ENCODE measurements at regions not wholly inside any gene's neighbourhood (a gene's known extent, or its start where the extent isn't known, plus 50 kb on each side); places are given as distances from the start of the nearest gene placed in this dataset.
"Not testable (repeated sequence)": the region's sequence is repeated elsewhere in the genome, so short reads cannot be mapped to it uniquely, and the experiment has no call there.

GRCh38 chr15:58362262-58362922 lies 69.4 kb upstream of the LIPC start:
- Histone ChIP-seq H3K36me3 (no peaks in the 10 kb centered on the region), H3K4me1 (ENCODE audit: insufficient read depth) (no peaks in the 10 kb centered on the region), H3K27ac (no peak overlapping the region), H3K4me3 (no peak overlapping the region), H3K9me3 (no peaks in the 10 kb centered on the region), H3K27me3 (no peaks in the 10 kb centered on the region)
- 78 to 84% (median 79%) methylated on average over 6 of the region's 6 CpGs for WGBS, 3 donors
- no peak for DNase-seq
- intact Hi-C loops (cut with DNase I) = no loop called here
- TF ChIP-seq POLR2A (IDR thresholded peaks at IDR 0.05) (no peak), EP300 (IDR thresholded peaks at IDR 0.05) (no peak)
- TF ChIP-seq, protein P1, sequence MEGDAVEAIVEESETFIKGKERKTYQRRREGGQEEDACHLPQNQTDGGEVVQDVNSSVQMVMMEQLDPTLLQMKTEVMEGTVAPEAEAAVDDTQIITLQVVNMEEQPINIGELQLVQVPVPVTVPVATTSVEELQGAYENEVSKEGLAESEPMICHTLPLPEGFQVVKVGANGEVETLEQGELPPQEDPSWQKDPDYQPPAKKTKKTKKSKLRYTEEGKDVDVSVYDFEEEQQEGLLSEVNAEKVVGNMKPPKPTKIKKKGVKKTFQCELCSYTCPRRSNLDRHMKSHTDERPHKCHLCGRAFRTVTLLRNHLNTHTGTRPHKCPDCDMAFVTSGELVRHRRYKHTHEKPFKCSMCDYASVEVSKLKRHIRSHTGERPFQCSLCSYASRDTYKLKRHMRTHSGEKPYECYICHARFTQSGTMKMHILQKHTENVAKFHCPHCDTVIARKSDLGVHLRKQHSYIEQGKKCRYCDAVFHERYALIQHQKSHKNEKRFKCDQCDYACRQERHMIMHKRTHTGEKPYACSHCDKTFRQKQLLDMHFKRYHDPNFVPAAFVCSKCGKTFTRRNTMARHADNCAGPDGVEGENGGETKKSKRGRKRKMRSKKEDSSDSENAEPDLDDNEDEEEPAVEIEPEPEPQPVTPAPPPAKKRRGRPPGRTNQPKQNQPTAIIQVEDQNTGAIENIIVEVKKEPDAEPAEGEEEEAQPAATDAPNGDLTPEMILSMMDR (IDR thresholded peaks at IDR 0.05) = no peak

GRCh38 chr15:58363118-58363517 lies 68.7 kb upstream of the LIPC start:
- WGBS, 3 donors = 83 to 87% (median 85%) methylated on average over 8 of the region's 8 CpGs
- H3K4me3 ChIP-seq; DNase-seq; H3K4me1 ChIP-seq (ENCODE audit: insufficient read depth); H3K27me3 ChIP-seq; H3K36me3 ChIP-seq; H3K27ac ChIP-seq; H3K9me3 ChIP-seq; intact Hi-C loops (cut with DNase I): not testable (repeated sequence)

DNA sequence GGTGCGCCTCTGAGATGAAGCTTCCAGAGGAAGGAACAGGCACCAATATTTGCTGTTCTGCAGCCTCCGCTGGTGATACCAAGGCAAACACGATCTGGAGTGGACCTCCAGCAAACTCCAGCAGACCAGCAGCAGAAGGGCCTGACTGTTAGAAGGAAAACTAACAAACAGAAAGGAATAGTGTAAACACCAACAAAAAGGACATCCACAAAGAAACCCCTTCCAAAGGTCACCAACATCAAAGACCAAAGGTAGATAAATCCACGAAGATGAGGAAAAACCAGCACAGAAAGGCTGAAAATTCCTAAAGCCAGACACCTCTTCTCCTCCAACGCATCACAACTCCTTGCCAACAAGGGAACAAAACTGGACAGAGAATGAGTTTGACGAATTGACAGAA lies 68.1 kb upstream of the LIPC start:
- H3K9me3 ChIP-seq; intact Hi-C loops (cut with DNase I); DNase-seq; H3K27ac ChIP-seq; H3K4me1 ChIP-seq (ENCODE audit: insufficient read depth); H3K4me3 ChIP-seq; H3K36me3 ChIP-seq; H3K27me3 ChIP-seq: not testable (repeated sequence)
- WGBS, 3 donors = 89 to 95% (median 91%) methylated on average over 6 of the region's 6 CpGs

DNA sequence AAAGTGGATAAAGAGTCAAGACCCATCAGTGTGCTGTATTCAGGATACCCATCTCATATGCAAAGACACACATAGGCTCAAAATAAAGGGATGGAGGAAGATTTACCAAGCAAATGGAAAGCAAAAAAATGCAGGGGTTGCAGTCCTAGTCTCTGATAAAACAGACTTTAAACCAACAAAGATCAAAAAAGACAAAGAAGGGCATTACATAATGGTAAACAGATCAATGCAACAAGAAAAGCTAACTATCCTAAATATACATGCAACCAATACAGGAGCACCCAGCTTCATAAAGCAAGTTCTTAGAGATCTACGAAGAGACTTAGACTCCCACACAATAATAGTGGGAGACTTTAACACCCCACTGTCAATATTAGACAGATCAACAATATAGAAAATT lies 66.7 kb upstream of the LIPC start:
- H3K4me1 ChIP-seq (ENCODE audit: insufficient read depth); H3K27me3 ChIP-seq; H3K27ac ChIP-seq; H3K4me3 ChIP-seq; intact Hi-C loops (cut with DNase I); H3K9me3 ChIP-seq; DNase-seq; H3K36me3 ChIP-seq: not testable (repeated sequence)
- WGBS, 3 donors = 86 to 94% (median 91%) methylated on average over 1 of the region's 1 CpG

DNA sequence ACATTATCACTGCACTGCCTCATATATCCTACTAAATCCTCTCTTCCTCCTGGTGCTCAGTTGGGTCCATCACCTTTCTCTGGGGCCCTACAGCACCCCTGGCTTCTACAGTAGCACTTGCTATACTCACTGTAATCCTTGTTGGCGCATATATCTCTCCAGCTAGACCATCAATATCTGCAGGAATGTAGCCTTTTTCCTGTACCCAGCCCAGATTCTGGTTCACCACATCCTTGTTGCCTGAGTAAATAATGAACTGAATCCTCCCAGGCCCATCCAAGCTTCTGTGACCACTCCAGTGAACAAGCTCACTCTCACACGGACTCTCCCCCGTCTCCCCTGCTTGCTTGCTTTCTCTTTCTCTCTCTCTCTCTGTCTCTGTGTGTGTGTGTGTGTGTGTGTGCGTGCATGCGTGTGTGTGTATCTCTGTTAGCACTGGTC lies 62.5 kb upstream of the LIPC start:
- DNase-seq = no peak
- intact Hi-C loops (cut with DNase I) = no loop called here
- Histone ChIP-seq H3K9me3 (no peaks in the 10 kb centered on the region), H3K4me3 (no peak overlapping the region), H3K36me3 (no peaks in the 10 kb centered on the region), H3K27ac (no peak overlapping the region), H3K4me1 (ENCODE audit: insufficient read depth) (no peaks in the 10 kb centered on the region), H3K27me3 (no peaks in the 10 kb centered on the region)
- TF ChIP-seq, protein P1 (IDR thresholded peaks at IDR 0.05) = no peak
- no peak for TF ChIP-seq EP300 (IDR thresholded peaks at IDR 0.05)
- TF ChIP-seq POLR2A (IDR thresholded peaks at IDR 0.05) = no peak
- WGBS, 3 donors = 20 to 35% (median 33%) methylated on average over 5 of the region's 5 CpGs

- intact Hi-C loops (cut with DNase I) = no loop called here
- WGBS, 3 donors = 68 to 78% (median 71%) methylated on average over 3 of the region's 3 CpGs
- TF ChIP-seq, protein P1 (IDR thresholded peaks at IDR 0.05) = no peak
- TF ChIP-seq POLR2A (IDR thresholded peaks at IDR 0.05) (no peak), EP300 (IDR thresholded peaks at IDR 0.05) (no peak)
- Histone ChIP-seq H3K4me3 (no peak overlapping the region), H3K36me3 (no peaks in the 10 kb centered on the region), H3K4me1 (ENCODE audit: insufficient read depth) (no peaks in the 10 kb centered on the region), H3K9me3 (no peaks in the 10 kb centered on the region), H3K27me3 (no peaks in the 10 kb centered on the region), H3K27ac (no peak overlapping the region)
- no peak for DNase-seq
These were observed 61.8 kb upstream of the LIPC start for GRCh38 chr15:58369956-58370355.

All from ovary (tissue), 7 donors.